ENCODE measurements at regions not wholly inside any gene's neighbourhood (a gene's known extent, or its start where the extent isn't known, plus 50 kb on each side); places are given as distances from the start of the nearest gene placed in this dataset.

DNA sequence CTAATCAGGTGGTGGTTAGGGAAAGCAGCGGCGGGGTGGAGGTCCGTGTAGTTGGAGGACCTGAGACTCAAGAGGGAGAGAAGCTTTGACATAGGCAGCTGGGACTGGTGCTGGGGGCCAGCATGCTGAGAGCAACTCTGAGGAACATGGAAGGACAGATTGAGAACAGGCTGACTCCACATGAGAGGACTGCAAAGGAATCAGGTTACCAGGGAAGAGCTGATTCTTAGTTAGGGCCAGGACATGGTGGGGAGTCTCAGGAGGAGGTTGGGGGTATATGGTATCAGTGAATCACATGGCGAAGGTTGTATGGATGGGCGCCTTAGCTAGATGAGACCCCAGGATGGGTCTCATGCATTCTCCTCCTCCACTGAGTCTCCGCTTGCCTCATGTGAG is 264.0 kb upstream of the BOD1L1 start:
- Mint-ChIP-seq H3K4me1 (ENCODE audit: low read depth, unreplicated experiment) (no peaks in the 10 kb centered on the region), H3K36me3 (ENCODE audit: unreplicated experiment) (no peaks in the 10 kb centered on the region)

DNA sequence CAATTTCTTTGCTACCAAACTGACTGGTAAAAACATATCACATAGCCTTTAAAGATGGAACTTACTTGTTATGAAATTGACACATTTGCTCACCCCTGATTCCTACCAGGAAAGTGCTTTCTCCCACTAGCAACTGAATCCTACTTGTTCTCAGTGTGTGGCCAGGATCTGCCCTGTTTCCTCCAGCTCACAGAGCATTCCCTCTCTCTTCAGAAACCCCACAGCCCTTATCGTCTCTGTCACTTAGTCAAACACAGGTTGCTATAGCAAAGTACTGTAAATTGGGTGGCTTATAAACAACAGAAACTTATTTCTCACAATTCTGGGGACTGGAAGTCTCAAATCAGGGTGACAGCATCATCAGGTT is 265.2 kb upstream of the BOD1L1 start:
- no peaks in the 10 kb centered on the region for H3K9me3 Mint-ChIP-seq (ENCODE audit: unreplicated experiment)
- H3K36me3 Mint-ChIP-seq (ENCODE audit: unreplicated experiment) = no peaks in the 10 kb centered on the region
- no peak overlapping the region for H3K4me3 Mint-ChIP-seq (ENCODE audit: unreplicated experiment)
- TF ChIP-seq, protein P1, sequence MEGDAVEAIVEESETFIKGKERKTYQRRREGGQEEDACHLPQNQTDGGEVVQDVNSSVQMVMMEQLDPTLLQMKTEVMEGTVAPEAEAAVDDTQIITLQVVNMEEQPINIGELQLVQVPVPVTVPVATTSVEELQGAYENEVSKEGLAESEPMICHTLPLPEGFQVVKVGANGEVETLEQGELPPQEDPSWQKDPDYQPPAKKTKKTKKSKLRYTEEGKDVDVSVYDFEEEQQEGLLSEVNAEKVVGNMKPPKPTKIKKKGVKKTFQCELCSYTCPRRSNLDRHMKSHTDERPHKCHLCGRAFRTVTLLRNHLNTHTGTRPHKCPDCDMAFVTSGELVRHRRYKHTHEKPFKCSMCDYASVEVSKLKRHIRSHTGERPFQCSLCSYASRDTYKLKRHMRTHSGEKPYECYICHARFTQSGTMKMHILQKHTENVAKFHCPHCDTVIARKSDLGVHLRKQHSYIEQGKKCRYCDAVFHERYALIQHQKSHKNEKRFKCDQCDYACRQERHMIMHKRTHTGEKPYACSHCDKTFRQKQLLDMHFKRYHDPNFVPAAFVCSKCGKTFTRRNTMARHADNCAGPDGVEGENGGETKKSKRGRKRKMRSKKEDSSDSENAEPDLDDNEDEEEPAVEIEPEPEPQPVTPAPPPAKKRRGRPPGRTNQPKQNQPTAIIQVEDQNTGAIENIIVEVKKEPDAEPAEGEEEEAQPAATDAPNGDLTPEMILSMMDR (IDR thresholded peaks at IDR 0.05; ENCODE audit: partially characterized antibody, unreplicated experiment) = no peak
- H3K4me1 Mint-ChIP-seq (ENCODE audit: low read depth, unreplicated experiment) = no peaks in the 10 kb centered on the region
- no peak overlapping the region for H3K27ac Mint-ChIP-seq (ENCODE audit: unreplicated experiment)
- H3K27me3 Mint-ChIP-seq (ENCODE audit: unreplicated experiment) = peaks cover 1% of the 10 kb centered on the region
- DNase-seq = no peak

More for the DNA sequence above, 264.0 kb upstream of the BOD1L1 start:
- no peak for DNase-seq
- no peak overlapping the region for H3K4me3 Mint-ChIP-seq (ENCODE audit: unreplicated experiment)
- no peak overlapping the region for H3K27ac Mint-ChIP-seq (ENCODE audit: unreplicated experiment)
- no peaks in the 10 kb centered on the region for H3K9me3 Mint-ChIP-seq (ENCODE audit: unreplicated experiment)
- TF ChIP-seq, protein P1 (IDR thresholded peaks at IDR 0.05; ENCODE audit: partially characterized antibody, unreplicated experiment) = no peak
- H3K27me3 Mint-ChIP-seq (ENCODE audit: unreplicated experiment) = peaks cover 1% of the 10 kb centered on the region

DNA sequence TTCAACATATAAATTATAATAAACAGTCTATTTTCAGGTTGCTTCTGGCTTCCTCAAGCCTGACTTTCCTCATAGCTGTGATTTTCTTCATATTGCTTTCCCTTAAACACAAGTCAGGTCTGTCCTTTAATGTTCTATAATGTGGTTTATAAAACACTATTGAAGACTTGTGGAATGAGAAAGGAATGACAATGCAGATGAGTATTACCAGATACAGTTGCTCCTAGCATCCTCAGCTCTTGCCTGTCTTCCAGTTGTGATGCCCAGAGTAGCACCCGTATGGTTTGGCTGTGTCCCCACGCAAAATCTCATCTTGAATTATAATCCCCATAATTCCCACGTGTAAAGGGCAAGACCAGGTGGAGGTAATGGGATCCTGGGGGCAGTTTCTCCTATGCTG is 265.7 kb upstream of the BOD1L1 start:
- TF ChIP-seq, protein P1 (IDR thresholded peaks at IDR 0.05; ENCODE audit: partially characterized antibody, unreplicated experiment) = no peak
- Mint-ChIP-seq H3K27ac (ENCODE audit: unreplicated experiment) (no peak overlapping the region), H3K9me3 (ENCODE audit: unreplicated experiment) (no peaks in the 10 kb centered on the region), H3K27me3 (ENCODE audit: unreplicated experiment) (peaks cover 1% of the 10 kb centered on the region), H3K4me3 (ENCODE audit: unreplicated experiment) (no peak overlapping the region), H3K36me3 (ENCODE audit: unreplicated experiment) (no peaks in the 10 kb centered on the region), H3K4me1 (ENCODE audit: low read depth, unreplicated experiment) (no peaks in the 10 kb centered on the region)
- DNase-seq = no peak

DNA sequence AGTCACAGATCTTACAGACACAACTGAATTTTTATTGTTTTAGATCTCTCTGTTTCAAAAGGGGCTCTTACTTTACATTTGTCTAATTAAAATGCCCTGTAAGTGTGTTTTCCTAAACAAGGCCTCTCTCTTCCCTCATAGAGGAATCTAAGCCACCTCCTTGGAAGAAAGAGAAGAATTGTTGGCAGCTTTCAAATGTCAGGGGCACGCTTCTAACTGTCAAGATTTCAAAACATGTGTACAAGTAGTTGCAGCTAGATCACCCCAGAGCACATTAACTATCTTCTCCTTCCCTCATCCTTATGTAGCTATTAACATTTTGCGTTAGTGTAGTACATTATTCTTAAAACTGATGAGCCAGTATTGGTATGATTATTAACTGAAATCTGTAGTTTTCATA is 266.5 kb upstream of the BOD1L1 start:
- Mint-ChIP-seq H3K27ac (ENCODE audit: unreplicated experiment) (no peak overlapping the region), H3K4me1 (ENCODE audit: low read depth, unreplicated experiment) (no peaks in the 10 kb centered on the region), H3K9me3 (ENCODE audit: unreplicated experiment) (no peaks in the 10 kb centered on the region), H3K36me3 (ENCODE audit: unreplicated experiment) (no peaks in the 10 kb centered on the region), H3K4me3 (ENCODE audit: unreplicated experiment) (no peak overlapping the region), H3K27me3 (ENCODE audit: unreplicated experiment) (peaks cover 1% of the 10 kb centered on the region)
- DNase-seq = no peak
- TF ChIP-seq, protein P1 (IDR thresholded peaks at IDR 0.05; ENCODE audit: partially characterized antibody, unreplicated experiment) = no peak

DNA sequence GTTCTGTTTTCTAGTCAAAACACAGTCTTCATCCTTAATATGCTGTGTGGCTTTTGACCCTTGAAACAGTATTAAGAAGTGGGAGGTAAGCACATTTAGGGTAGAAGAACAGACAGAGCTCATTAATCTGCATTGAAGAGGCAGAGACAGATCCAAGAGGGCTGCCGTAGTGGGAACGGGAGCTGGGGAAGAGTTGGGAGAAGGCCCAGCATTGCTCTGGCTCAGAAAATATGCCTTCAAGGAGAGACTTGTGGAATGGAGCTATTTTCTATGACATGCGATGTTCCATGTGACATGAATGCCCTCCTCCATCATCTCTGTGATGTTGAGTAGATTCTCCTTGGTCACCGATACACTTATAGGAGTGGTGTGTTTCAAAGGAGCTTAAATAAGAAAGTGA is 273.3 kb upstream of the BOD1L1 start:
- Mint-ChIP-seq H3K36me3 (ENCODE audit: unreplicated experiment) (no peaks in the 10 kb centered on the region), H3K27me3 (ENCODE audit: unreplicated experiment) (no peaks in the 10 kb centered on the region), H3K27ac (ENCODE audit: unreplicated experiment) (no peak overlapping the region), H3K9me3 (ENCODE audit: unreplicated experiment) (no peaks in the 10 kb centered on the region), H3K4me3 (ENCODE audit: unreplicated experiment) (no peak overlapping the region), H3K4me1 (ENCODE audit: low read depth, unreplicated experiment) (no peaks in the 10 kb centered on the region)
- TF ChIP-seq, protein P1 (IDR thresholded peaks at IDR 0.05; ENCODE audit: partially characterized antibody, unreplicated experiment) = no peak
- no peak for DNase-seq

Data from glutamatergic neuron (in vitro differentiated cells).